ENCODE measurements at regions not wholly inside any gene's neighbourhood (a gene's known extent, or its start where the extent isn't known, plus 50 kb on each side); places are given as distances from the start of the nearest gene placed in this dataset.
"Not testable (repeated sequence)": the region's sequence is repeated elsewhere in the genome, so short reads cannot be mapped to it uniquely, and the experiment has no call there.

DNA sequence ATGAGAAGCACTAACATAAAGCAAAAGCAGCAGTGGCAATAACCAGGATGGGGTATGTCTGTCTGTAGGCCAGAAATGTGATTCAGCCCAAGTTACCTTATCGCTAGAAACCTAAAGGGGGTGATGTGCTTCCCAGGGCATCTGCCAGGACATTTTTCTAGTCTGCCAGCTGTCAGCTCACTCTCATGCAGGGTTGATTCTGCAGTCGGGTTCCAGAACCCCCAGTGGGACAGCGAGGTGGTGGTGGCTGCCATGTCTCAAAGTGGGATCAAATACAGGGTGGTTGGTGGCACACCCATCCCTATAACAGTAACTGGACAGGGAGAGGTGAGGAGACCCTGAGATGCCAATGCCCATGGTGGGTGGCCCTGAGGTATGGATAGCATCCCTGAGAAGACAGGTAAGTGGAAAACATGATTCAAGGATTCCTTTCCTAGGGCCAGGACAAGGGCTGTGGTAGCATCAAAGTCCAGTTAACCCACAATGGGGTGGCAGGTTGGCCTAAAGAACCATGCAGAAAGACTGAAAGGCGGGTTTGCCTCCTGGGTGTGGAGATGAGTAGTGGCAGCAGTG lies 84.3 kb downstream of the TNFRSF13B start:
- H3K4me1 ChIP-seq (ENCODE audit: control insufficient read depth, extremely low read depth, insufficient read depth, low read length), result no peaks in the 10 kb centered on the region
- H3K27ac ChIP-seq (ENCODE audit: insufficient read depth, low read depth, low read length), result no peak overlapping the region
- no peaks in the 10 kb centered on the region for H3K79me2 ChIP-seq (ENCODE audit: control insufficient read depth, insufficient read depth, low read length)
- H3K4me2 ChIP-seq (ENCODE audit: insufficient read depth, low read length), result no peak overlapping the region
- no peak for TF ChIP-seq POLR2A (IDR thresholded peaks at IDR 0.05; ENCODE audit: low read depth, low read length)
- DNase-seq (ENCODE audit: low read depth, low spot score), result no peak
- no peaks in the 10 kb centered on the region for H4K20me1 ChIP-seq (replicated peaks; ENCODE audit: control insufficient read depth, extremely low read depth, insufficient read depth, low read length)
- ChIA-PET POLR2A (no interaction called here), CTCF (no interaction called here)
- FAIRE-seq, result no peak
- H3K9me3 ChIP-seq (replicated peaks; ENCODE audit: control insufficient read depth, insufficient read depth, low read length), result no peaks in the 10 kb centered on the region
- H3K4me3 ChIP-seq (replicated peaks in 1 of 3; ENCODE audit: insufficient read depth in 1 of 3, low read depth in 1 of 3, low read length in 3 of 3), result no peak overlapping the region
- intact Hi-C loops (cut with micrococcal nuclease) (no loop called here), dilution Hi-C loops (cut with MboI; ENCODE audit: extremely low pct_ligation_motif_present, low sequenced_read_pairs) (no loop called here)
- BruUV-seq (replicated peaks), result no TSS peak
- H3K36me3 ChIP-seq (ENCODE audit: control insufficient read depth in 2 of 2, extremely low read depth in 1 of 2, insufficient read depth in 2 of 2, low read length in 2 of 2), result no peaks in the 10 kb centered on the region
- H3K27me3 ChIP-seq (ENCODE audit: control insufficient read depth in 2 of 2, insufficient read depth in 2 of 2, low read length in 2 of 2), result peaks cover 0 to 2% of the 10 kb centered on the region in 2 experiments
- H3K9me1 ChIP-seq (replicated peaks; ENCODE audit: control insufficient read depth, extremely low read depth, insufficient read depth, low read length), result no peaks in the 10 kb centered on the region
- H3K9ac ChIP-seq (replicated peaks; ENCODE audit: extremely low read depth, insufficient read depth, low read length), result no peak overlapping the region
- H2AFZ ChIP-seq (ENCODE audit: low read depth, low read length), result no peak overlapping the region

DNA sequence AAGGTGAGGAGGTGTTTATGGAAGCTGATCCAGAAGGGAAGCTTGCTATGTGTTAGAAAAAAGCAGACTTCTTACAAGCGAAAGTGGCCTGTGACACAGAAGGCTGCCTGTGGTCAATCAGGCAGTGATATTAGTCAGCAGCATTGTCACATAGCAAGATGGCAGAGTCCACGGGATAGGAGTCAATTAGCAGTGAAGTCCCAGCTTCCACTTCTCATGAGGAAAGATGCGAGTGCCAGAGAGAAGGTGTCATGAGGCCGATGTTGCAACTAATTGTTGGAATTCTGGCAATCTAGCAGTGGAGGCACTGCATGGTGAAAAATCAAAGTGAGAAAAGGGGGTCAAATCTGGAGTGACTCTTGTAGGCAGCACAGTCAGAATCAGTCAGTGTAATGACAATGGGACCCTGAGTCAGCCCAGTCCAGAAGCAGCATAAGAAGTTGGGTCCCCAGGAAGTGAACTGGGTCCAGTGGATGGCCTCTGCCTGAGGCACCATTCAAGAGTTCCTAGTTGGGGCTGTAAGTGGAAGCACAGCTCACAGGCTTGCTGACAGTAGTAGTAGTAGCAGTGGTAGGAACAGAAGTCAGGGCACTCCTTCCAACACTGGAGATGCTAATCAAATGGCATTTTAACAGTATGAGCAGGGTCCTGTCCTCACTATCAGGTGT lies 85.1 kb downstream of the TNFRSF13B start:
- BruUV-seq (replicated peaks), result no TSS peak
- no peaks in the 10 kb centered on the region for H3K4me1 ChIP-seq (ENCODE audit: control insufficient read depth, extremely low read depth, insufficient read depth, low read length)
- TF ChIP-seq POLR2AphosphoS5 (IDR thresholded peaks at IDR 0.05; ENCODE audit: insufficient read depth, low read depth, low read length), result no peak
- TF ChIP-seq GATA2 (IDR thresholded peaks at IDR 0.05; ENCODE audit: insufficient read depth, insufficient read length, low read depth, low read length), result no peak
- TF ChIP-seq FOS (IDR thresholded peaks at IDR 0.05; ENCODE audit: borderline replicate concordance, insufficient read depth, low read length), result no peak
- no peak for TF ChIP-seq MYC (IDR thresholded peaks at IDR 0.05; ENCODE audit: low read depth, low read length)
- TF ChIP-seq, protein P1, sequence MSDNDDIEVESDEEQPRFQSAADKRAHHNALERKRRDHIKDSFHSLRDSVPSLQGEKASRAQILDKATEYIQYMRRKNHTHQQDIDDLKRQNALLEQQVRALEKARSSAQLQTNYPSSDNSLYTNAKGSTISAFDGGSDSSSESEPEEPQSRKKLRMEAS (IDR thresholded peaks at IDR 0.05; ENCODE audit: insufficient read depth, insufficient read length), result no peak
- H3K36me3 ChIP-seq (ENCODE audit: control insufficient read depth in 2 of 2, extremely low read depth in 1 of 2, insufficient read depth in 2 of 2, low read length in 2 of 2), result no peaks in the 10 kb centered on the region
- no peaks in the 10 kb centered on the region for H3K9me1 ChIP-seq (replicated peaks; ENCODE audit: control insufficient read depth, extremely low read depth, insufficient read depth, low read length)
- H3K4me3 ChIP-seq (replicated peaks in 1 of 3; ENCODE audit: insufficient read depth in 1 of 3, low read depth in 1 of 3, low read length in 3 of 3), result no peak overlapping the region
- H4K20me1 ChIP-seq (replicated peaks; ENCODE audit: control insufficient read depth, extremely low read depth, insufficient read depth, low read length), result no peaks in the 10 kb centered on the region
- DNase-seq (ENCODE audit: low read depth, low spot score), result no peak
- no peak overlapping the region for H3K4me2 ChIP-seq (ENCODE audit: insufficient read depth, low read length)
- H3K9ac ChIP-seq (replicated peaks; ENCODE audit: extremely low read depth, insufficient read depth, low read length), result no peak overlapping the region
- H3K79me2 ChIP-seq (ENCODE audit: control insufficient read depth, insufficient read depth, low read length), result no peaks in the 10 kb centered on the region
- FAIRE-seq, result no peak
- intact Hi-C loops (cut with micrococcal nuclease) (no loop called here), dilution Hi-C loops (cut with MboI; ENCODE audit: extremely low pct_ligation_motif_present, low sequenced_read_pairs) (no loop called here)
- no peak overlapping the region for H3K27ac ChIP-seq (ENCODE audit: insufficient read depth, low read depth, low read length)
- peaks cover 0 to 2% of the 10 kb centered on the region in 2 experiments for H3K27me3 ChIP-seq (ENCODE audit: control insufficient read depth in 2 of 2, insufficient read depth in 2 of 2, low read length in 2 of 2)
- H3K9me3 ChIP-seq (replicated peaks; ENCODE audit: control insufficient read depth, insufficient read depth, low read length), result no peaks in the 10 kb centered on the region
- no peak overlapping the region for H2AFZ ChIP-seq (ENCODE audit: low read depth, low read length)
- POLR2A ChIA-PET, result no interaction called here
- CTCF ChIA-PET, result no interaction called here

DNA sequence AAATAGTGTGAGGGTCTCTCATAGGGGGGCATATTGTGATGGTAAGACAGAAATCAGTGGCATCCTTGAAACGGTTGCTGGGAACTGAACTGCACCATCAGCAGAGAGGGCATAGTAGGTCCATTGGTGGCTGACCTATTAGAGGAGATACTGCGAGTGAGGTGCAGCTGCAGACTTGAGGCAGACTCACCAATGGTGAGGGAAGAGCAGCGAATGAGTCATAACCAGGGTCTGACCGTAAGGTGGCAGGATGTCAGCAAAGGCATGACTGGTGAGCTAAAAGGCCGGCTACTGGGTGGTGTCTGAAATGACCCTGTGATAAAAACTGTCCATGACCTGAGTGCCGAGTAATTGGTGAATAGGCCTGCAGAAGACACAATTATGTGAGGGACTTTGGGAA lies 86.7 kb downstream of the TNFRSF13B start:
- H3K27ac ChIP-seq (ENCODE audit: insufficient read depth, low read depth, low read length); H2AFZ ChIP-seq (ENCODE audit: low read depth, low read length); H3K36me3 ChIP-seq (ENCODE audit: control insufficient read depth in 2 of 2, extremely low read depth in 1 of 2, insufficient read depth in 2 of 2, low read length in 2 of 2); H3K4me1 ChIP-seq (ENCODE audit: control insufficient read depth, extremely low read depth, insufficient read depth, low read length); CTCF ChIA-PET; H3K4me2 ChIP-seq (ENCODE audit: insufficient read depth, low read length); H3K79me2 ChIP-seq (ENCODE audit: control insufficient read depth, insufficient read depth, low read length); H3K4me3 ChIP-seq (replicated peaks in 1 of 3; ENCODE audit: insufficient read depth in 1 of 3, low read depth in 1 of 3, low read length in 3 of 3); FAIRE-seq; H3K9me3 ChIP-seq (replicated peaks; ENCODE audit: control insufficient read depth, insufficient read depth, low read length); intact Hi-C loops (cut with micrococcal nuclease); POLR2A ChIA-PET; BruUV-seq (replicated peaks); DNase-seq (ENCODE audit: low read depth, low spot score); H3K9ac ChIP-seq (replicated peaks; ENCODE audit: extremely low read depth, insufficient read depth, low read length); dilution Hi-C loops (cut with MboI; ENCODE audit: extremely low pct_ligation_motif_present, low sequenced_read_pairs); H3K27me3 ChIP-seq (ENCODE audit: control insufficient read depth in 2 of 2, insufficient read depth in 2 of 2, low read length in 2 of 2); H3K9me1 ChIP-seq (replicated peaks; ENCODE audit: control insufficient read depth, extremely low read depth, insufficient read depth, low read length); H4K20me1 ChIP-seq (replicated peaks; ENCODE audit: control insufficient read depth, extremely low read depth, insufficient read depth, low read length): not testable (repeated sequence)

Data from endothelial cell of umbilical vein (primary cell).